ENCODE measurements at regions not wholly inside any gene's neighbourhood (a gene's known extent, or its start where the extent isn't known, plus 50 kb on each side); places are given as distances from the start of the nearest gene placed in this dataset.

GRCh38 chr2:175233135-175233719 is 51.7 kb upstream of the ATP5MC3 start:
- DNase-seq = no peak
- Histone ChIP-seq H3K27ac (no peak overlapping the region), H3K36me3 (replicated peaks in 1 of 2) (no peaks in the 10 kb centered on the region), H3K4me1 (replicated peaks in 1 of 2) (no peaks in the 10 kb centered on the region), H3K4me3 (no peak overlapping the region), H3K9me3 (replicated peaks in 1 of 3) (no peaks in the 10 kb centered on the region), H3K27me3 (no peaks in the 10 kb centered on the region)
- WGBS, 4 donors = 45 to 61% (median 49%) methylated on average over 4 of the region's 4 CpGs
- TF ChIP-seq POLR2A (IDR thresholded peaks at IDR 0.05) (no peak), CTCF (IDR thresholded peaks at IDR 0.05) (no peak)
- intact Hi-C loops (cut with DNase I) = no loop called here
